Natural killer cell treated with Interleukin-12 subunit alpha and Interleukin-12 subunit beta and Interleukin-15 and Interleukin-18, amount 100 ng/mL, for 72 hours (primary cell): ENCODE measurements at regions not wholly inside any gene's neighbourhood (a gene's known extent, or its start where the extent isn't known, plus 50 kb on each side); places are given as distances from the start of the nearest gene placed in this dataset.

Source experiments
- ATAC-seq, 2 donors: fragments of 150-1000 bp; cut with Tn5 transposase in 1 of 2; sonication (Bioruptor Pico), chemical (Tn5 transposase) in 1 of 2; 2 replicates each; pipeline ENCODE4 v1.10.0; 2021
- DNase-seq: peaks from one replicate; pipeline ENCODE4 v3.0.0; 2022; ENCODE audit warnings: low spot score
- H3K27ac Mint-ChIP-seq, 2 donors: 1 replicate in 1 of 2; 2 replicates in 1 of 2; pipeline ENCODE4 v1.8.0; 2022; ENCODE audit warnings: mixed read lengths in 2 of 2, mild to moderate bottlenecking in 1 of 2, moderate library complexity in 1 of 2
- H3K27me3 Mint-ChIP-seq, 2 donors: 1 replicate in 1 of 2; 2 replicates in 1 of 2; pipeline ENCODE4 v1.8.0; 2022; ENCODE audit warnings: mixed read lengths in 2 of 2
- H3K36me3 Mint-ChIP-seq: one replicate; pipeline ENCODE4 v1.8.0; 2022; ENCODE audit warnings: mixed read lengths
- H3K4me1 Mint-ChIP-seq, 2 donors: 1 replicate in 1 of 2; 2 replicates in 1 of 2; pipeline ENCODE4 v1.8.0; 2022; ENCODE audit warnings: low read depth in 2 of 2, mixed read lengths in 2 of 2, mild to moderate bottlenecking in 1 of 2
- H3K4me3 Mint-ChIP-seq: one replicate; pipeline ENCODE4 v1.8.0; 2022; ENCODE audit warnings: mixed read lengths
- H3K9me3 Mint-ChIP-seq: 2 replicates; pipeline ENCODE4 v1.8.0; 2022; ENCODE audit warnings: mixed read lengths

- ATAC-seq (no peak), DNase-seq (no peak)
- H3K4me3 Mint-ChIP-seq: no peak overlapping the region
- peaks cover 0 to 2% of the 10 kb centered on the region in 2 donors for H3K4me1 Mint-ChIP-seq
- no peak overlapping the region for H3K27ac Mint-ChIP-seq
- H3K9me3 Mint-ChIP-seq: no peaks in the 10 kb centered on the region
- peaks cover 20 to 43% of the 10 kb centered on the region in 2 donors for H3K27me3 Mint-ChIP-seq
- H3K36me3 Mint-ChIP-seq: no peaks in the 10 kb centered on the region
Observed at GRCh38 chr5:171639205-171639621, 146.4 kb upstream of the SMIM23 start.

- Mint-ChIP-seq H3K27me3 (peaks cover 18 to 41% of the 10 kb centered on the region in 2 donors), H3K9me3 (no peaks in the 10 kb centered on the region), H3K4me1 (peaks cover 0 to 3% of the 10 kb centered on the region in 2 donors), H3K36me3 (no peaks in the 10 kb centered on the region), H3K4me3 (no peak overlapping the region), H3K27ac (no peak overlapping the region)
- DNase-seq: no peak
- no peak for ATAC-seq
Observed at GRCh38 chr5:171639966-171640365, 145.7 kb upstream of the SMIM23 start.

- H3K9me3 Mint-ChIP-seq: no peaks in the 10 kb centered on the region
- no peak overlapping the region for H3K4me3 Mint-ChIP-seq
- peaks cover 15 to 37% of the 10 kb centered on the region in 2 donors for H3K27me3 Mint-ChIP-seq
- H3K27ac Mint-ChIP-seq: no peak overlapping the region
- ATAC-seq: no peak
- peaks cover 0 to 3% of the 10 kb centered on the region in 2 donors for H3K4me1 Mint-ChIP-seq
- no peaks in the 10 kb centered on the region for H3K36me3 Mint-ChIP-seq
- DNase-seq: no peak
Observed at GRCh38 chr5:171640480-171640879, 145.1 kb upstream of the SMIM23 start.

GRCh38 chr5:171641891-171642290 is 143.7 kb upstream of the SMIM23 start:
- H3K27me3 Mint-ChIP-seq: peaks cover 14 to 23% of the 10 kb centered on the region in 2 donors

GRCh38 chr5:171642894-171643293 is 142.7 kb upstream of the SMIM23 start:
- Mint-ChIP-seq H3K36me3 (no peaks in the 10 kb centered on the region), H3K4me1 (peaks cover 0 to 3% of the 10 kb centered on the region in 2 donors), H3K27me3 (peaks cover 17 to 23% of the 10 kb centered on the region in 2 donors), H3K27ac (no peak overlapping the region), H3K9me3 (no peaks in the 10 kb centered on the region), H3K4me3 (no peak overlapping the region)
- ATAC-seq: no peak
- DNase-seq: no peak

More at GRCh38 chr5:171641891-171642290, 143.7 kb upstream of the SMIM23 start:
- Mint-ChIP-seq H3K27ac (no peak overlapping the region), H3K9me3 (no peaks in the 10 kb centered on the region), H3K4me3 (no peak overlapping the region), H3K36me3 (no peaks in the 10 kb centered on the region), H3K4me1 (peaks cover 0 to 3% of the 10 kb centered on the region in 2 donors)
- DNase-seq (no peak), ATAC-seq (no peak)

GRCh38 chr5:171644536-171644935 is 141.1 kb upstream of the SMIM23 start:
- H3K27ac Mint-ChIP-seq: no peak overlapping the region
- DNase-seq: no peak
- no peaks in the 10 kb centered on the region for H3K36me3 Mint-ChIP-seq
- peak in 1 of 2 donors; percentile 25 for ATAC-seq
- H3K4me3 Mint-ChIP-seq: no peak overlapping the region
- H3K27me3 Mint-ChIP-seq: peaks cover 14 to 19% of the 10 kb centered on the region in 2 donors
- H3K9me3 Mint-ChIP-seq: no peaks in the 10 kb centered on the region
- peaks cover 0 to 3% of the 10 kb centered on the region in 2 donors for H3K4me1 Mint-ChIP-seq

- Mint-ChIP-seq H3K27ac (no peak overlapping the region), H3K4me1 (peaks cover 0 to 3% of the 10 kb centered on the region in 2 donors), H3K9me3 (no peaks in the 10 kb centered on the region), H3K27me3 (peaks cover 12 to 14% of the 10 kb centered on the region in 2 donors), H3K4me3 (no peak overlapping the region), H3K36me3 (no peaks in the 10 kb centered on the region)
- DNase-seq (no peak), ATAC-seq (no peak)
Observed at GRCh38 chr5:171646102-171647042, 139.2 kb upstream of the SMIM23 start.

GRCh38 chr5:171647043-171647903 is 138.3 kb upstream of the SMIM23 start:
- Mint-ChIP-seq H3K9me3 (no peaks in the 10 kb centered on the region), H3K27me3 (peaks cover 12% of the 10 kb centered on the region in 2 donors), H3K4me3 (no peak overlapping the region), H3K36me3 (no peaks in the 10 kb centered on the region), H3K27ac (no peak overlapping the region), H3K4me1 (peaks cover 0 to 3% of the 10 kb centered on the region in 2 donors)
- ATAC-seq (peak in 1 of 2 donors; percentile 49), DNase-seq (no peak)

- Mint-ChIP-seq H3K9me3 (no peaks in the 10 kb centered on the region), H3K4me3 (no peak overlapping the region), H3K27ac (no peak overlapping the region), H3K27me3 (peaks cover 12 to 13% of the 10 kb centered on the region in 2 donors), H3K36me3 (no peaks in the 10 kb centered on the region), H3K4me1 (peaks cover 0 to 3% of the 10 kb centered on the region in 2 donors)
- DNase-seq (no peak), ATAC-seq (no peak)
Observed at GRCh38 chr5:171647904-171648260, 137.7 kb upstream of the SMIM23 start.

GRCh38 chr5:171648279-171649074 is 137.1 kb upstream of the SMIM23 start:
- H3K27ac Mint-ChIP-seq: no peak overlapping the region
- DNase-seq (no peak), ATAC-seq (no peak)
- H3K27me3 Mint-ChIP-seq: peaks cover 13 to 17% of the 10 kb centered on the region in 2 donors
- H3K4me3 Mint-ChIP-seq: no peak overlapping the region
- no peaks in the 10 kb centered on the region for H3K9me3 Mint-ChIP-seq
- H3K4me1 Mint-ChIP-seq: peaks cover 0 to 3% of the 10 kb centered on the region in 2 donors
- H3K36me3 Mint-ChIP-seq: no peaks in the 10 kb centered on the region

GRCh38 chr5:171649075-171649401 is 136.6 kb upstream of the SMIM23 start:
- H3K4me1 Mint-ChIP-seq: peaks cover 0 to 3% of the 10 kb centered on the region in 2 donors
- no peak overlapping the region for H3K27ac Mint-ChIP-seq
- DNase-seq: no peak
- H3K9me3 Mint-ChIP-seq: no peaks in the 10 kb centered on the region
- ATAC-seq: no peak
- peaks cover 13 to 15% of the 10 kb centered on the region in 2 donors for H3K27me3 Mint-ChIP-seq
- no peaks in the 10 kb centered on the region for H3K36me3 Mint-ChIP-seq
- H3K4me3 Mint-ChIP-seq: no peak overlapping the region

- Mint-ChIP-seq H3K9me3 (no peaks in the 10 kb centered on the region), H3K4me3 (no peak overlapping the region), H3K27ac (no peak overlapping the region), H3K4me1 (no peaks in the 10 kb centered on the region), H3K36me3 (no peaks in the 10 kb centered on the region), H3K27me3 (peaks cover 10 to 11% of the 10 kb centered on the region in 2 donors)
- no peak for ATAC-seq
- no peak for DNase-seq
Observed at GRCh38 chr5:171650597-171650996, 135.0 kb upstream of the SMIM23 start.

- Mint-ChIP-seq H3K27me3 (peaks cover 7 to 11% of the 10 kb centered on the region in 2 donors), H3K9me3 (no peaks in the 10 kb centered on the region), H3K36me3 (no peaks in the 10 kb centered on the region), H3K4me1 (no peaks in the 10 kb centered on the region), H3K27ac (no peak overlapping the region), H3K4me3 (no peak overlapping the region)
- no peak for DNase-seq
- no peak for ATAC-seq
Observed at GRCh38 chr5:171651102-171651501, 134.5 kb upstream of the SMIM23 start.
